Esophagus muscularis mucosa (tissue), 3 donors: ENCODE measurements at regions not wholly inside any gene's neighbourhood (a gene's known extent, or its start where the extent isn't known, plus 50 kb on each side); places are given as distances from the start of the nearest gene placed in this dataset.

Experiments
- CTCF ChIP-seq, 3 experiments: fragments of 200-600 bp in 2 of 3; fragments of 450-650 bp in 1 of 3; sonication (generic) in 2 of 3; IDR thresholded peaks; one replicate each; pipeline ENCODE4 v1.5.1; 2017 to 2019; ENCODE audit warnings: antibody characterized with exemption in 3 of 3, mild to moderate bottlenecking in 2 of 3, moderate library complexity in 1 of 3
- POLR2A ChIP-seq: fragments of 450-650 bp; IDR thresholded peaks from one replicate; pipeline ENCODE4 v1.6.1; 2017; ENCODE audit warnings: antibody characterized with exemption, moderate library complexity, mild to moderate bottlenecking, low read depth

DNA sequence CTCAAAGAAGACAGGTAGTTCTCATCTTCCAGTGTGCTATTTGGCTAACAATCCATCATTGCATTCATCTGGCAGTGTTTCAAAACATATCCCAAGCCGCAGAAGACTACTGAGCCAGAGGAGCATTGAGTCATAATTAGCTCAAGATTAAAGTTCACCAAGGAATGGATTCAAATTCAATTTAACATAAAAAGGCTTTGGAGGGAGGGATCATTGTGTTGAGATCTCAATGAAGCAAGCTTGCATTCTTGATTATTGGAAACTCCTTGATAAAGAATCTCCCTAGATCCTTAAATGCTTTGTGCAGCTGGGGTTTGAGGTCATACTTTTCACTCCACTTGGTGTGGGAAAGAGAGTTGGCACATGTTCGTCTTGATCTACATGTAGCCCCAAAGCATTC lies 142.8 kb upstream of the SEMA3A start:
- TF ChIP-seq POLR2A: no peak
- no peak for TF ChIP-seq CTCF (IDR thresholded peaks at IDR 0.05)
